Heart left ventricle (tissue), 13 donors: ENCODE measurements at regions not wholly inside any gene's neighbourhood (a gene's known extent, or its start where the extent isn't known, plus 50 kb on each side); places are given as distances from the start of the nearest gene placed in this dataset.

Source experiments
- POLR2A ChIP-seq, 2 donors: fragments of 450-650 bp; IDR thresholded peaks; one replicate each; pipeline ENCODE4 v1.6.1; 2017; ENCODE audit warnings: antibody characterized with exemption in 2 of 2, mild to moderate bottlenecking in 2 of 2, moderate library complexity in 2 of 2
- TF ChIP-seq, protein P1 (sequence below), 12 donors: fragments of 200-600 bp; sonication (generic) in 4 of 12; IDR thresholded peaks; one replicate each; pipeline versions ENCODE4 v1.5.0 to v1.8.0; 2018 to 2022; ENCODE audit warnings: antibody characterized with exemption in 12 of 12, mild to moderate bottlenecking in 5 of 12
- donor health status: ischemic (EF 13 %, LVEDD 7.1; RV severe dilation, severe dysfunction).
- donor health status: DM: no; HTN: yes; CAD: no.
- donor health status: DM: no; HTN: no; CAD: no.
- donor health status: ischemic (EF 25% LVEDD 6.9; RV normal size, moderate dysfunction).
- donor health status: ischemic (EF 25% LVEDD 5.7; RV mildly dilated, moderate dysfunction).
- donor health status: ischemic (EF 35%, LVEDD 5.7; RV mildly dilated, moderate dysfunction).
- donor health status: nonischemic (EF 11% LVEDD 7.7; RV severe dilation, severe dysfunction).
- donor health status: DM: yes; HTN: yes; CAD: no.
- donor health status: PGD.
- donor health status: ischemic (EF 29% LVEDD 5.4; RV normal size, mild dysfunction).
- donor health status: nonischemic (EF 23%, LVEDD 6.1; RV moderate dilation, normal function).

DNA sequence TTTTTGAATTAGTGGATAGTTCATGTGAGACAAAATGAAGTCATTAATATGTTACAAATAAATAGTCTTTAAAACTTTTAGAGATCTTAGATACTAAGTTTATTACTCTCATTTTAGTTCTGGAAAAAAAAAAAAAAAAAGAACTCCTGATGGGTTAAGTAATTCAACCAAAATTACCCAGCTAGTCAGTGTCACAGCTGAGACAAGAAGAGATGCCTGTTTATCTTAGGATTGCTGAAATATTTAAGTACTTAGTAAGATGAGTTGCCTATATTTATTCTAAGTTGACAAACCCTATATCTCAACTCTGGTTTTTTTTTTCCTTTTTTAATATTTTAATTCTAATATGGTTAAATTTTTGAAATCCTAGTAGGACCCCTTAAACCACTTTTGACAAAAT, 781.0 kb upstream of the LRRN3 start:
- TF ChIP-seq, protein P1, sequence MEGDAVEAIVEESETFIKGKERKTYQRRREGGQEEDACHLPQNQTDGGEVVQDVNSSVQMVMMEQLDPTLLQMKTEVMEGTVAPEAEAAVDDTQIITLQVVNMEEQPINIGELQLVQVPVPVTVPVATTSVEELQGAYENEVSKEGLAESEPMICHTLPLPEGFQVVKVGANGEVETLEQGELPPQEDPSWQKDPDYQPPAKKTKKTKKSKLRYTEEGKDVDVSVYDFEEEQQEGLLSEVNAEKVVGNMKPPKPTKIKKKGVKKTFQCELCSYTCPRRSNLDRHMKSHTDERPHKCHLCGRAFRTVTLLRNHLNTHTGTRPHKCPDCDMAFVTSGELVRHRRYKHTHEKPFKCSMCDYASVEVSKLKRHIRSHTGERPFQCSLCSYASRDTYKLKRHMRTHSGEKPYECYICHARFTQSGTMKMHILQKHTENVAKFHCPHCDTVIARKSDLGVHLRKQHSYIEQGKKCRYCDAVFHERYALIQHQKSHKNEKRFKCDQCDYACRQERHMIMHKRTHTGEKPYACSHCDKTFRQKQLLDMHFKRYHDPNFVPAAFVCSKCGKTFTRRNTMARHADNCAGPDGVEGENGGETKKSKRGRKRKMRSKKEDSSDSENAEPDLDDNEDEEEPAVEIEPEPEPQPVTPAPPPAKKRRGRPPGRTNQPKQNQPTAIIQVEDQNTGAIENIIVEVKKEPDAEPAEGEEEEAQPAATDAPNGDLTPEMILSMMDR (IDR thresholded peaks at IDR 0.05) = no peak
- no peak for TF ChIP-seq POLR2A (IDR thresholded peaks at IDR 0.05)
